ENCODE measurements at regions not wholly inside any gene's neighbourhood (a gene's known extent, or its start where the extent isn't known, plus 50 kb on each side); places are given as distances from the start of the nearest gene placed in this dataset.
"Not testable (repeated sequence)": the region's sequence is repeated elsewhere in the genome, so short reads cannot be mapped to it uniquely, and the experiment has no call there.

DNA sequence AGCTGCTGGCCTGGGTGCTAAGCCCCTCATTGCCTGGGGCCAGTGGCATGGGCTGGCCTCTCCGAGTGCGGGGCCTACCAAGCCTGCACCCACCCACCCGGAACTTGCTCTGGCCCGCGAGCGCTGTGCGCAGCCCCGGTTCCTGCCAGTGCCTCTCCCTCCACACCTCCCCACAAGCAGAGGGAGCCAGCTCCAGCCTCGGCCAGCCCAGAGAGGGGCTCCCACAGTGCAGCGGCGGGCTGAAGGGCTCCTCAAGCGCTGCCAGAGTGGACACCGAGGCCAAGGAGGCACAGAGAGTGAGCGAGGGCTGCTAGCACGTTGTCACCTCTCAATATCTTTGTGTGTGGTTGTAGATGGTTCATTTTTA, 74.8 kb upstream of the ATP1A1 start:
- DNase-seq (ENCODE audit: low spot score) = not testable (repeated sequence)

GRCh38 chr1:116298746-116299145, 74.3 kb upstream of the ATP1A1 start:
- DNase-seq (ENCODE audit: low spot score) = no peak

DNA sequence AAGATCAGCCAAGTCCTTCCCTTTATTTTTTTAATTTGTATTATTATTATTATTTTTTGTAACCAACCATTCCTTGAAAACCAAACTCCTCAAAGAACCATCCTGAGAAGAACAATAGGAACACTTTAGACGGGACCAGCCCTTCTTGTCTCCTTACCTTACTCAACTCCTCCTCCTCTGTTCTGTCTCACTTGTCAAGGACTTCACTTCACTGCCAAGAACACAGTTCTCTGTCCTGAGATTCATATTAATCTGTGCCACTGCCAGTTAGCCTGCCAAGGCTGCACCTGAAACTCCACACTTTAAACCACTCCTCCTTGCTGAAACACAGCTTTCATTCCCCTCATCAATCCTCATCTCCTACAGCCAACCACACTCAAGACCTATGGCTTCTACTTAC, 73.8 kb upstream of the ATP1A1 start:
- DNase-seq (ENCODE audit: low spot score) = no peak

DNA sequence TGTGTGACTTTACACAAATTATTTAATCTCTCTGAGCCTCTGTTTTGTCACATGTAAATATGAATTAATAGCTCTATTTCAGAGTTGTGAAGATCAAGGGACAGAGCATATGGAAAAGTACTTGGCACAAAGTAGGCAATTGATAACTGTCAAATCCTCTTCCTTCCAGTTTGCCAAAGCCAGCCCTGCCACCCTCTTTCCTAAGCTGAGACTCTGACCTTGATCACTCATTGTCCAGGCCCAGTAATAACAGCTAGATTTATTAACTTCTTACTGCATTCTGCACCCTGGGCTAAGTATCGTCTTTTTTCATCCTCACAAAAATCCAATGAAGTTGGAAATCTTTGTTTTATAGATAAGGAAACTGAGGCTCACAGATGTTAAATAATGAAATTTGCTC, 70.8 kb upstream of the ATP1A1 start:
- no peak for DNase-seq (ENCODE audit: low spot score)

GRCh38 chr1:116306102-116306501, 66.9 kb upstream of the ATP1A1 start:
- no peak for DNase-seq (ENCODE audit: low spot score)

DNA sequence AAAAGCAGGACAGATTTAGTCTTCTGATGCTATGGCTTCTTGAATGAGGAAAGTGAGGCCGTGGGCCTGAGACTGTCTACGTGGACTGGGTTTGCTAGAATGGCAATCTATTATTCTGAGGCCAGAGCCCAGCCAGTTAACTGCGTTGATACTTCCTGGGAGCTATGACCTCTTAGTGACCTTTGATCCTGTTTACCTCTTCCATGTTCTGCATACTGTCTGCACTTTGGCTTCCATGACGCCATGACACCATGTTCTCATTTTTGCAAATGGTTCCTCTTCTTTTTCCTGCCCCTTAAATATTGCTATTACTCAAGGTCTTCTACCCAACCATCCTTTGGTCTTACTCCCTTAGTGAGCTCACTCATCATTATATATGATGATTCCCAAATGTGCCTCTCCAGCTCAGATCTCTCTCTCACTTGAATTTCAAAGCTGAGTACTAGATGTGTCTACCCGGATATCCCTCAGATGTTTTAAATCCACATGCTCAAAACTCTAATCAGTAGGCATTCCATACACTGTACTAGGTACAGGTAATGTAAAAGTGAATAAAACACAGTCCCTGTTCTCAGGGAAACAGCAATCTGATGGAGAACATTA, 66.1 kb upstream of the ATP1A1 start:
- no peak for DNase-seq (ENCODE audit: low spot score)

GRCh38 chr1:116308276-116308675, 64.8 kb upstream of the ATP1A1 start:
- DNase-seq (ENCODE audit: low spot score) = no peak

DNA sequence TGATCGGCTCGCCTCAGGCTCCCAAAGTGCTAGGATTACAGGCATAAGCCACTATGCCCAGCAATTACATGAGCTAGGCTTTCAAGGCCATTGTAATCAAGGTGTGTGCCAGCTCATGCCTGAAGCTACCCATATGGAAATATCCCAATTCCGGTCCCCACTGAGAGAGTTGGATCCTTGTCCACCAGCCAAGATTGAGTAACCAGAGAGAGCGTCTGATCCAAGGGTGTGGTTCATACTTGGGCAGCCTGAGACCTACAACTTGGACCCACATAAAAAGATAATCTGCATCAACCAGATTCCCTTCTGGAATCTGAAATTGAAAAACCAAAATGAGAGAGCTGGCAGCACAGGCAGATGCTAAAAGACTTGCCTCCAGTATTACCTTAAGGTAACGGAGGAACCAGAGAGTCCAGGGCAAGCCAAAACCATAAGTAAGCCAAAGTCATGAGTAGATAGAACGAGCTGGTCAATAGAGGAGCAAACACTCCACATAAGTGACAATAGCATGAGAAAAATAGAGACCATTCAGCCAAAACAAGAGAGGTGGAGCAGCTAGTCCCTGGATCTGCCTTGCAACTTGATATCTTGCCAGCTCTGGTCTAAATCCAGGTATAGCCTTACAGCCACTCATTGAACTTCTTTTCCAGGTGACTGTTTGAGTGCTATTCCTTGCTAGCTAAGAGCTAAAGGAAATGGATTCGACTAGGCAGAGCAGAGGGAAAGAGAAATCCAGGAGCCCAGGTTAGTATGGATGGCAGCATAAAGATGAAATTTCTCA, 63.8 kb upstream of the ATP1A1 start:
- no peak for DNase-seq (ENCODE audit: low spot score)

- no peak for DNase-seq (ENCODE audit: low spot score)
Observed at GRCh38 chr1:116310180-116310579, 62.9 kb upstream of the ATP1A1 start.

GRCh38 chr1:116311193-116311592, 61.9 kb upstream of the ATP1A1 start:
- DNase-seq (ENCODE audit: low spot score) = no peak

GRCh38 chr1:116311756-116312680, 61.0 kb upstream of the ATP1A1 start:
- DNase-seq (ENCODE audit: low spot score) = peak; percentile 56

GRCh38 chr1:116312681-116313069, 60.4 kb upstream of the ATP1A1 start:
- DNase-seq (ENCODE audit: low spot score) = no peak

- DNase-seq (ENCODE audit: low spot score) = no peak
Observed at GRCh38 chr1:116313776-116314175, 59.3 kb upstream of the ATP1A1 start.

- DNase-seq (ENCODE audit: low spot score) = no peak
Observed at GRCh38 chr1:116314305-116314919, 58.6 kb upstream of the ATP1A1 start.

- DNase-seq (ENCODE audit: low spot score) = no peak
Observed at GRCh38 chr1:116316373-116316772, 56.7 kb upstream of the ATP1A1 start.

DNA sequence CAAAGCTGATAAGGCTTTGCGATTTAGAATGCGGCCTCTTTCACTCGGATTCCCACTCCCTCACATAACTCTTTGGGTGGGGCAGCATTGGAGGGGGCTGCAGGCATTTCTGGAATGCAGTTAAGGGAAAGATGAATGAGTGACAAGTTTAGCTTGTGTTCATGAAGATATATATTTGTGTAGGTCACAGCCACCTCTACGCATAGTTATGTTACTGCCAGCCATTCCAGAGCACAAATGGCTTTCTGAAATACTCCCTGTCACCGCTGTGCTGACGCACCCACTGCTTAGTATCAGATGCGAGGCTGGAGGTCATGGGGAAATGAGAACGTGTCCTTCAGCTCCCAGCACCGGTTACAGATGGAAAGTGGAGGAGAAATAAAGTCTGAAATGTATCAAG, 54.1 kb upstream of the ATP1A1 start:
- no peak for DNase-seq (ENCODE audit: low spot score)

DNA sequence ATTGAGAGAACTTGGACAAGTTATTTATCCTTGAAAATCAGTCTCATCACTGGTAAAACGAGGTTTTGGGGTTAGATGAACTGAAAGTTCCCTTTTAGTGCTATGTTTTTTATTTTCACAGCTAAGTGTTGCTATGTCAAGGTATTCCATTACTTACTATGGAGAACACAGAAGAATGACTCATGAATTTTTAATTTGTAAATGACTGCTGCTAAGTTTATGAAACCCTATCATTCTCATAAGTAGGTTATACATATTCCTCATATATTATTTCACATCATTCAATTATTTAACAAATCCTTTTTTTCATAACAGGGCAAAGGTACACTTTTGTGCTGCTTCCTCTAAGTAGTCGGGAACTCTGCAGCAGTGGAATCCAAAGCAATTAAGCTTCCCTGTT, 52.2 kb upstream of the ATP1A1 start:
- DNase-seq (ENCODE audit: low spot score) = no peak

DNA sequence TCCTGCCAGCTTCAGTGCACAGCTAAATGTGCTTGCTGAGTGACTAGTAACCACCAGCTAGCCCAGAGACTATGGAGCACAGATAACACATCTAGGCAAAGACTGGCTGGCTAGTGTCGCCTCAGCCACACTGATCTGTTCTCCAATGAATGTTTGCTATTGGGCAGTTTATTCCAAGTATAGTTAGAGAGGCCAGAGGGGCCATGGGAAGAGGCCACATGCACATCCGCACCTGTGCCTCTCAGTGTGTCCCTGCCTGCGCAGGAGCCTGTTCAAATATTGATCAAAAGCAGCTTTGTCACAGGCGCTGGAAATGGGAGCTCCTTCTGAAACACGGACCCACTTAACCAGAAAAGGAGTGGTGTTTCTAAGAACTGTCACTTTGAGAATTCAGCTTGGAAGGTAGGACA, 51.3 kb upstream of the ATP1A1 start:
- DNase-seq (ENCODE audit: low spot score) = no peak

DNA sequence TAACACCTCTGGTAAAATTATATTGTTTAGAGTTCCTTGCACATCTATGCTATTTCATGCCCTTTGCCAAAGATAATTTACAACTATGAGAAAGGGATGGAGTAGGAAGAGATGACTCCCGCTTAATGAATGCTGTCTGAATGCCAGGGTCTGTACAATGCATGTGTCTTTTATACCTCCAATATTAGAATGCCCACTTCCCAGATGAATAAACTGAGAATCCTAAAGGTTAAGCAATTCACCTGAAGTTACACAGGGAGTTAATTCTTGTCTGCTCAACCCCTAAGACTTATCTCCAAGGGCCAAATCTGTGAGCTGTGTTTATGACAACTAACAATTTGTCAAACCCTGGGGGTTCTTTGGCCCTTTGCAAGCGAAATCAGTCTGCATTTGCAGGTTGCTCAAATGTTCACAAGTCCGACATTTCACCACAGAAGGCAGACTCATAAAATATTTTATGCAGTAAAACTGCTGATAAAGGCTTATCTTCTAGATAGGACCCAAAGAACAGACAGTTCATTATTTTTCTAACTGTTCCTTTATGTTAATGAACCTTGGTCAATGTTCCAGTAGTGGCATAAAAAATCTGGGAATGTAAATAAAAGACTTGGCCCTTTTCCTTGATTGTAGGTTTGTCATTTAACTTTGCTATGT, 50.2 kb upstream of the ATP1A1 start:
- DNase-seq (ENCODE audit: low spot score) = no peak

Data from Ammon's horn (tissue), 1 donor.